Heart left ventricle (tissue), 16 donors: ENCODE measurements at regions not wholly inside any gene's neighbourhood (a gene's known extent, or its start where the extent isn't known, plus 50 kb on each side); places are given as distances from the start of the nearest gene placed in this dataset.

ENCODE experiments used
- ATAC-seq, 4 donors: fragments of 200-7000 bp; cut with Tn5 transposase; one replicate each; pipeline ENCODE4 v1.9.1; 2020 to 2022; ENCODE audit warnings: moderate library complexity in 4 of 4, mild to moderate bottlenecking in 3 of 4, moderate number of reproducible peaks in 1 of 4
- DNase-seq, 5 donors: peaks; one replicate each; pipeline ENCODE4 v3.0.0-alpha.2; 2020
- H3K27ac ChIP-seq, 12 donors: fragments of 200-600 bp; sonication (generic) in 4 of 12; one replicate each; pipeline versions ENCODE4 v1.5.0 to v1.8.0; 2016 to 2022; ENCODE audit warnings: mild to moderate bottlenecking in 2 of 12
- H3K27me3 ChIP-seq, 9 donors: fragments of 200-600 bp; sonication (generic) in 2 of 9; one replicate each; pipeline versions ENCODE4 v1.5.1 to v1.8.0; 2016 to 2022; ENCODE audit warnings: mild to moderate bottlenecking in 3 of 9
- H3K36me3 ChIP-seq, 9 donors: fragments of 200-600 bp; sonication (generic) in 2 of 9; one replicate each; pipeline versions ENCODE4 v1.5.0 to v1.8.0; 2018 to 2022; ENCODE audit warnings: mild to moderate bottlenecking in 2 of 9
- H3K4me1 ChIP-seq, 12 donors: fragments of 200-600 bp; sonication (generic) in 4 of 12; one replicate each; pipeline versions ENCODE4 v1.5.0 to v1.8.0; 2016 to 2022; ENCODE audit warnings: mild to moderate bottlenecking in 3 of 12
- H3K4me3 ChIP-seq, 12 donors: fragments of 200-600 bp; sonication (generic) in 4 of 12; one replicate each; pipeline versions ENCODE4 v1.5.0 to v1.8.0; 2017 to 2022; ENCODE audit warnings: mild to moderate bottlenecking in 9 of 12, moderate library complexity in 4 of 12
- H3K9me3 ChIP-seq, 12 donors: fragments of 200-600 bp; sonication (generic) in 4 of 12; one replicate each; pipeline versions ENCODE4 v1.5.0 to v1.8.0; 2016 to 2022; ENCODE audit warnings: mild to moderate bottlenecking in 1 of 12
- CTCF ChIP-seq, 12 donors: fragments of 200-600 bp; sonication (generic) in 4 of 12; IDR thresholded peaks; one replicate each; pipeline versions ENCODE4 v1.5.0 to v1.8.0; 2018 to 2022; ENCODE audit warnings: antibody characterized with exemption in 12 of 12, mild to moderate bottlenecking in 5 of 12
- POLR2A ChIP-seq, 2 donors: fragments of 450-650 bp; IDR thresholded peaks; one replicate each; pipeline ENCODE4 v1.6.1; 2017; ENCODE audit warnings: antibody characterized with exemption in 2 of 2, mild to moderate bottlenecking in 2 of 2, moderate library complexity in 2 of 2
- WGBS, 4 donors: extraction: QIAGEN DNeasy Blood & Tissue Kit in 2 of 4; methylation state at CpG; one replicate each; pipeline versions ENCODE4 v1.1.5 to v1.1.7; 2013 to 2018; 5-methylcytosine and 5-hydroxymethylcytosine counted together
- intact Hi-C, 10 donors: fragments of 100-400 bp; cut with DNase I; formaldehyde crosslinking; loops; one replicate each; pipeline versions ENCODE4 v1.11.1 to v1.14.2; 2022
- donor health status: ischemic (EF 13 %, LVEDD 7.1; RV severe dilation, severe dysfunction).
- donor health status: healthy with polysubstance abuse.
- donor health status: DM: no; HTN: yes; CAD: no.
- donor health status: DM: no; HTN: no; CAD: no.
- donor health status: ischemic (EF 25% LVEDD 6.9; RV normal size, moderate dysfunction).
- donor health status: ischemic (EF 25% LVEDD 5.7; RV mildly dilated, moderate dysfunction).
- donor health status: healthy.
- donor health status: DM: yes; HTN: yes; CAD: no.
- donor health status: ischemic (EF 35%, LVEDD 5.7; RV mildly dilated, moderate dysfunction).
- donor health status: nonischemic (EF 11% LVEDD 7.7; RV severe dilation, severe dysfunction).
- donor health status: DM: yes; HTN: yes; CAD: no.
- donor health status: PGD.
- donor health status: ischemic (EF 29% LVEDD 5.4; RV normal size, mild dysfunction).
- donor health status: nonischemic (EF 23%, LVEDD 6.1; RV moderate dilation, normal function).

- Histone ChIP-seq H3K9me3 (peaks cover 0 to 2% (median 0%) of the 10 kb centered on the region in 12 donors), H3K36me3 (no peaks in the 10 kb centered on the region), H3K4me1 (no peaks in the 10 kb centered on the region), H3K27me3 (no peaks in the 10 kb centered on the region), H3K27ac (no peak overlapping the region), H3K4me3 (no peak overlapping the region)
- 82 to 92% (median 90%) methylated on average over 8 of the region's 8 CpGs for WGBS, 4 donors
- ATAC-seq (no peak), DNase-seq (no peak)
- TF ChIP-seq CTCF (IDR thresholded peaks at IDR 0.05) = no peak
- TF ChIP-seq POLR2A (IDR thresholded peaks at IDR 0.05) = no peak
- intact Hi-C loops = no loop called here
Observed at GRCh38 chr11:37774441-37774840, 1176.4 kb upstream of the RAG2 start.

GRCh38 chr11:37770145-37770544 is 1172.1 kb upstream of the RAG2 start:
- ATAC-seq = no peak
- 67 to 73% (median 70%) methylated on average over 1 of the region's 1 CpG for WGBS, 4 donors

GRCh38 chr11:37762079-37762478 is 1164.0 kb upstream of the RAG2 start:
- H3K36me3 ChIP-seq = no peaks in the 10 kb centered on the region
- H3K4me3 ChIP-seq = no peak overlapping the region
- no peaks in the 10 kb centered on the region for H3K4me1 ChIP-seq
- TF ChIP-seq POLR2A (IDR thresholded peaks at IDR 0.05) (no peak), CTCF (IDR thresholded peaks at IDR 0.05) (no peak)
- DNase-seq = no peak
- H3K9me3 ChIP-seq = peaks cover 0 to 10% (median 0%) of the 10 kb centered on the region in 12 donors
- 82 to 89% (median 86%) methylated on average over 3 of the region's 3 CpGs for WGBS, 4 donors
- no peak overlapping the region for H3K27ac ChIP-seq
- H3K27me3 ChIP-seq = no peaks in the 10 kb centered on the region
- ATAC-seq = no peak
- intact Hi-C loops = no loop called here

More at GRCh38 chr11:37770145-37770544, 1172.1 kb upstream of the RAG2 start:
- no peak for TF ChIP-seq CTCF (IDR thresholded peaks at IDR 0.05)
- TF ChIP-seq POLR2A (IDR thresholded peaks at IDR 0.05) = no peak
- Histone ChIP-seq H3K4me3 (no peak overlapping the region), H3K9me3 (peaks cover 0 to 2% (median 0%) of the 10 kb centered on the region in 12 donors), H3K27me3 (no peaks in the 10 kb centered on the region), H3K4me1 (no peaks in the 10 kb centered on the region), H3K36me3 (no peaks in the 10 kb centered on the region), H3K27ac (no peak overlapping the region)
- DNase-seq = no peak
- intact Hi-C loops = no loop called here

GRCh38 chr11:37755521-37755920 is 1157.5 kb upstream of the RAG2 start:
- ATAC-seq (no peak), DNase-seq (no peak)
- no peak overlapping the region for H3K27ac ChIP-seq
- H3K9me3 ChIP-seq = peaks cover 0 to 8% (median 0%) of the 10 kb centered on the region in 12 donors
- intact Hi-C loops = no loop called here
- no peak for TF ChIP-seq POLR2A (IDR thresholded peaks at IDR 0.05)
- no peak for TF ChIP-seq CTCF (IDR thresholded peaks at IDR 0.05)
- no peak overlapping the region for H3K4me3 ChIP-seq
- 55 to 66% (median 58%) methylated on average over 1 of the region's 1 CpG for WGBS, 4 donors
- H3K4me1 ChIP-seq = no peaks in the 10 kb centered on the region
- no peaks in the 10 kb centered on the region for H3K36me3 ChIP-seq
- H3K27me3 ChIP-seq = no peaks in the 10 kb centered on the region
